K562 (cell line): ENCODE measurements at regions not wholly inside any gene's neighbourhood (a gene's known extent, or its start where the extent isn't known, plus 50 kb on each side); places are given as distances from the start of the nearest gene placed in this dataset.

Experiments used
- POLR2A ChIP-seq: fragments of 450-650 bp; conservative IDR thresholded peaks from 2 replicates; pipeline ENCODE4 v1.6.1; 2016
- TF ChIP-seq, protein P1 (sequence below): fragments of 250-450 bp; sonication (Bioruptor Pico); IDR thresholded peaks from 2 replicates; pipeline ENCODE4 v1.5.0; 2020; ENCODE audit warnings: mild to moderate bottlenecking, borderline replicate concordance
- TF ChIP-seq, protein P2 (sequence below): fragments of 250-450 bp; sonication (Bioruptor Pico); IDR thresholded peaks from 2 replicates; pipeline ENCODE4 v1.9.0; 2021; ENCODE audit warnings: mild to moderate bottlenecking, inconsistent platforms

GRCh38 chr4:34953145-34953799 is 1291.0 kb downstream of the ARAP2 start:
- TF ChIP-seq POLR2A: no peak
- TF ChIP-seq, protein P1, sequence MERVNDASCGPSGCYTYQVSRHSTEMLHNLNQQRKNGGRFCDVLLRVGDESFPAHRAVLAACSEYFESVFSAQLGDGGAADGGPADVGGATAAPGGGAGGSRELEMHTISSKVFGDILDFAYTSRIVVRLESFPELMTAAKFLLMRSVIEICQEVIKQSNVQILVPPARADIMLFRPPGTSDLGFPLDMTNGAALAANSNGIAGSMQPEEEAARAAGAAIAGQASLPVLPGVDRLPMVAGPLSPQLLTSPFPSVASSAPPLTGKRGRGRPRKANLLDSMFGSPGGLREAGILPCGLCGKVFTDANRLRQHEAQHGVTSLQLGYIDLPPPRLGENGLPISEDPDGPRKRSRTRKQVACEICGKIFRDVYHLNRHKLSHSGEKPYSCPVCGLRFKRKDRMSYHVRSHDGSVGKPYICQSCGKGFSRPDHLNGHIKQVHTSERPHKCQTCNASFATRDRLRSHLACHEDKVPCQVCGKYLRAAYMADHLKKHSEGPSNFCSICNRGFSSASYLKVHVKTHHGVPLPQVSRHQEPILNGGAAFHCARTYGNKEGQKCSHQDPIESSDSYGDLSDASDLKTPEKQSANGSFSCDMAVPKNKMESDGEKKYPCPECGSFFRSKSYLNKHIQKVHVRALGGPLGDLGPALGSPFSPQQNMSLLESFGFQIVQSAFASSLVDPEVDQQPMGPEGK (CRISPR knock-in tag): no peak
- TF ChIP-seq, protein P2, sequence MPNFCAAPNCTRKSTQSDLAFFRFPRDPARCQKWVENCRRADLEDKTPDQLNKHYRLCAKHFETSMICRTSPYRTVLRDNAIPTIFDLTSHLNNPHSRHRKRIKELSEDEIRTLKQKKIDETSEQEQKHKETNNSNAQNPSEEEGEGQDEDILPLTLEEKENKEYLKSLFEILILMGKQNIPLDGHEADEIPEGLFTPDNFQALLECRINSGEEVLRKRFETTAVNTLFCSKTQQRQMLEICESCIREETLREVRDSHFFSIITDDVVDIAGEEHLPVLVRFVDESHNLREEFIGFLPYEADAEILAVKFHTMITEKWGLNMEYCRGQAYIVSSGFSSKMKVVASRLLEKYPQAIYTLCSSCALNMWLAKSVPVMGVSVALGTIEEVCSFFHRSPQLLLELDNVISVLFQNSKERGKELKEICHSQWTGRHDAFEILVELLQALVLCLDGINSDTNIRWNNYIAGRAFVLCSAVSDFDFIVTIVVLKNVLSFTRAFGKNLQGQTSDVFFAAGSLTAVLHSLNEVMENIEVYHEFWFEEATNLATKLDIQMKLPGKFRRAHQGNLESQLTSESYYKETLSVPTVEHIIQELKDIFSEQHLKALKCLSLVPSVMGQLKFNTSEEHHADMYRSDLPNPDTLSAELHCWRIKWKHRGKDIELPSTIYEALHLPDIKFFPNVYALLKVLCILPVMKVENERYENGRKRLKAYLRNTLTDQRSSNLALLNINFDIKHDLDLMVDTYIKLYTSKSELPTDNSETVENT (CRISPR knock-in tag): no peak
